K562 (cell line): ENCODE measurements at regions not wholly inside any gene's neighbourhood (a gene's known extent, or its start where the extent isn't known, plus 50 kb on each side); places are given as distances from the start of the nearest gene placed in this dataset.

Experiments
- ATAC-seq: fragments of 200-7000 bp; cut with Tn5 transposase; 3 replicates; pipeline ENCODE4 v1.9.1; 2020; ENCODE audit warnings: moderate library complexity
- BruUV-seq: library from RNA; stranded (reverse); fragments of 400-500 nt; replicated peaks from 2 replicates; lab custom pipeline; 2021; lab: Mats Ljungman, UMichigan
- CTCF ChIA-PET: fragments of 300-600 bp; formaldehyde crosslinking; extraction: SDS; loops from one replicate; lab custom pipeline; 2021; ENCODE audit warnings: low intra/inter-chr PET ratio; lab: Yijun Ruan, JAX
- POLR2A ChIA-PET: fragments of 300-600, 350-650 bp; sonication (Branson Sonifier 250); formaldehyde crosslinking; extraction: SDS; loops from one replicate; lab custom pipeline; 2021; ENCODE audit warnings: antibody characterized with exemption, inconsistent platforms; lab: Yijun Ruan, JAX
- DNase-seq, 4 experiments: peaks; one replicate each; pipeline versions ENCODE4 v3.0.0 to v3.0.0-alpha.2; 2011 to 2018; ENCODE audit warnings: low spot score in 3 of 4, mixed read lengths in 3 of 4; ENCODE audit errors: extremely low read depth in 1 of 4
- FAIRE-seq: peaks from 2 replicates; lab custom pipeline; 2011; peaks lifted over from hg19 to GRCh38; lab: Jason Lieb, UNC
- H2AFZ ChIP-seq: 2 replicates; pipeline ENCODE4 v1.6.0; 2011; ENCODE audit warnings: low read depth, low read length, control low read depth, inconsistent platforms
- H3K27ac ChIP-seq: fragments of 200-600 bp; 3 replicates; pipeline ENCODE4 v1.8.0; 2011; ENCODE audit warnings: low read depth, mild to moderate bottlenecking, control low read depth, inconsistent platforms, low read length, moderate library complexity, mixed read lengths; ENCODE audit errors: extremely low read depth
- H3K27me3 ChIP-seq, 2 experiments: fragments of 300-600 bp in 1 of 2; 2 replicates in 1 of 2; 3 replicates in 1 of 2; pipeline versions ENCODE4 v1.6.0 to v1.8.0; 2011; ENCODE audit warnings: inconsistent platforms in 2 of 2, low read length in 2 of 2, mild to moderate bottlenecking in 1 of 2, mixed read lengths in 1 of 2, moderate library complexity in 1 of 2; ENCODE audit not compliant: control insufficient read depth in 2 of 2, insufficient read depth in 2 of 2
- H3K36me3 ChIP-seq: fragments of 300-600 bp; 3 replicates; pipeline ENCODE4 v1.8.0; 2011; ENCODE audit warnings: mild to moderate bottlenecking, low read length, inconsistent platforms; ENCODE audit not compliant: control insufficient read depth, insufficient read depth
- H3K4me1 ChIP-seq, 2 experiments: fragments of 200-600 bp in 1 of 2; replicated peaks in 1 of 2; 2 replicates in 1 of 2; 3 replicates in 1 of 2; pipeline versions ENCODE4 v1.5.1 to v1.8.0; 2011; ENCODE audit warnings: inconsistent platforms in 2 of 2, low read length in 2 of 2, mild to moderate bottlenecking in 1 of 2, mixed read lengths in 1 of 2, moderate library complexity in 1 of 2; ENCODE audit not compliant: control insufficient read depth in 2 of 2, insufficient read depth in 2 of 2
- H3K4me2 ChIP-seq: 2 replicates; pipeline ENCODE4 v1.6.1; 2011; ENCODE audit warnings: low read length, control low read depth, inconsistent platforms, mixed read lengths; ENCODE audit not compliant: insufficient read depth
- H3K4me3 ChIP-seq: fragments of 200-600 bp; sonication (generic), shearing (Covaris generic); 2 replicates; pipeline ENCODE4 v1.5.1; 2016; ENCODE audit warnings: control low read depth, inconsistent platforms
- H3K79me2 ChIP-seq: fragments of 200-600 bp; 3 replicates; pipeline ENCODE4 v1.8.0; 2011; ENCODE audit warnings: low read length, inconsistent platforms; ENCODE audit not compliant: control insufficient read depth, insufficient read depth
- H3K9ac ChIP-seq, 2 experiments: 2 replicates each; pipeline versions ENCODE4 v1.6.0 to v1.6.1; 2011; ENCODE audit warnings: low read depth in 2 of 2, low read length in 2 of 2, control low read depth in 1 of 2, inconsistent platforms in 1 of 2, mild to moderate bottlenecking in 1 of 2, mixed read lengths in 1 of 2; ENCODE audit not compliant: insufficient read depth in 1 of 2
- H3K9me1 ChIP-seq: one replicate; pipeline ENCODE4 v1.6.0; 2011; ENCODE audit warnings: inconsistent platforms, mild to moderate bottlenecking, low read length, moderate library complexity; ENCODE audit not compliant: control insufficient read depth, insufficient read depth
- H3K9me3 ChIP-seq: replicated peaks from 2 replicates; pipeline ENCODE4 v1.5.1; 2011; ENCODE audit warnings: low read depth, low read length, inconsistent platforms; ENCODE audit not compliant: control insufficient read depth, insufficient read depth
- H4K20me1 ChIP-seq: replicated peaks from 2 replicates; pipeline ENCODE4 v1.6.1; 2011; ENCODE audit warnings: low read length, inconsistent platforms, mixed read lengths; ENCODE audit not compliant: control insufficient read depth, insufficient read depth
- EWSR1 ChIP-seq: fragments of 450-650 bp; IDR thresholded peaks from 2 replicates; pipeline ENCODE4 v1.6.1; 2018; ENCODE audit warnings: borderline replicate concordance, mild to moderate bottlenecking, low read depth, moderate library complexity; ENCODE audit not compliant: partially characterized antibody
- GATAD2B ChIP-seq: fragments of 450-650 bp; IDR thresholded peaks from 2 replicates; pipeline ENCODE4 v1.6.1; 2017; ENCODE audit warnings: mild to moderate bottlenecking, borderline replicate concordance
- HNRNPK ChIP-seq: fragments of 200-400 bp; formaldehyde crosslinking; IDR thresholded peaks from one replicate; pipeline ENCODE4 v1.6.1; 2018; ENCODE audit warnings: mild to moderate bottlenecking, low read depth, low read length; ENCODE audit not compliant: poor library complexity, severe bottlenecking
- MEIS2 ChIP-seq: fragments of 450-650 bp; IDR thresholded peaks from 2 replicates; pipeline ENCODE4 v1.6.1; 2014; ENCODE audit warnings: mild to moderate bottlenecking; ENCODE audit not compliant: partially characterized antibody
- MTF1 ChIP-seq: fragments of 250-450 bp; sonication (Bioruptor Pico); IDR thresholded peaks from 2 replicates; pipeline ENCODE4 v1.9.0; 2021; ENCODE audit warnings: moderate library complexity, mild to moderate bottlenecking, inconsistent platforms, borderline replicate concordance
- NR1H2 ChIP-seq: sonication (generic); formaldehyde crosslinking; IDR thresholded peaks from 2 replicates; pipeline ENCODE4 v1.4.0; 2020; ENCODE audit warnings: mild to moderate bottlenecking, missing genetic modification reagents
- SIN3A ChIP-seq, 2 experiments: fragments of 150-350 bp in 1 of 2; IDR thresholded peaks; 2 replicates each; pipeline ENCODE4 v1.6.1; 2011 to 2016; ENCODE audit warnings: borderline replicate concordance in 2 of 2, low read depth in 2 of 2, low read length in 2 of 2, mild to moderate bottlenecking in 2 of 2, moderate library complexity in 2 of 2; ENCODE audit not compliant: control insufficient read depth in 1 of 2
- ZBTB33 ChIP-seq: sonication (generic); formaldehyde crosslinking; IDR thresholded peaks from 2 replicates; pipeline ENCODE4 v1.8.1; 2023; ENCODE audit warnings: mild to moderate bottlenecking, missing genetic modification reagents
- WGBS: fragments of 100-300 bp; shearing (Covaris generic); methylation state at CpG from one replicate; pipeline ENCODE4 v1.1.6; 2016; ENCODE audit warnings: low coverage, mixed read lengths; ENCODE audit not compliant: insufficient coverage; ENCODE audit errors: missing lambda C conversion rate; 5-methylcytosine and 5-hydroxymethylcytosine counted together
- in situ Hi-C: fragments of 300-500 bp; cut with MboI; formaldehyde crosslinking; loops from 4 replicates; pipeline ENCODE4 v1.15.0; 2018; ENCODE audit warnings: inconsistent platforms, mixed read lengths
- intact Hi-C: fragments of 100-400 bp; cut with micrococcal nuclease; formaldehyde crosslinking; loops from 2 replicates; pipeline ENCODE4 v1.14.2; 2022

- Histone ChIP-seq H3K36me3 (peaks cover 10% of the 10 kb centered on the region; the same call in 1 of the 3 replicates), H3K27me3 (no peaks in the 10 kb centered on the region), H3K79me2 (peaks cover 34% of the 10 kb centered on the region), H3K4me1 (peaks cover 3 to 14% of the 10 kb centered on the region in 2 experiments; a peak in 2 of 5 replicates), H3K9ac (peak overlapping the region in 1 of 2 experiments; percentile 46; a peak in 1 of 4 replicates), H3K9me1 (no peaks in the 10 kb centered on the region)
- DNase-seq = no peak
- FAIRE-seq = no peak
- TF ChIP-seq MEIS2 (no peak), MTF1 (no peak), ZBTB33 (CRISPR knock-in tag) (peak; percentile 61; the same call in 1 of the 2 replicates), GATAD2B (no peak), HNRNPK (no peak), SIN3A (IDR thresholded peaks at IDR 0.05; ENCODE audit: borderline replicate concordance in 2 of 2, control insufficient read depth in 1 of 2, low read depth in 2 of 2, low read length in 2 of 2) (0 out of 4 replicates have a peak, but pooled peaks of 1 of the 2 experiments have one; percentile 2), NR1H2 (CRISPR knock-in tag) (no peak), EWSR1 (no peak)
- TF ChIP-seq, all 486 proteins: peak for 2
- no peaks in the 10 kb centered on the region for H3K9me3 ChIP-seq
- WGBS = 40% methylated on average over 15 of the region's 15 CpGs
- BruUV-seq = TSS peak; percentile 74
- in situ Hi-C loops (no loop called here), intact Hi-C loops (no loop called here)
- ATAC-seq = no peak
- 0 out of 2 replicates have a peak overlapping the region, but pooled peaks have one; percentile 32 for H3K4me2 ChIP-seq
- ChIA-PET POLR2A (interaction anchor here (0.7 to 2.1 kb wide), 3 partner anchors 37 to 274 kb away, joined by 3 to 12 read pairs (median 4); partner anchors contain the start of genes ZNF254 and ZNF681), CTCF (interaction anchor here (0.6 kb wide), 1 partner anchor 56 kb away, joined by 4 read pairs; no protein-coding TSS in a partner anchor)
- peak overlapping the region; percentile 84; the same call in 1 of the 2 replicates for H2AFZ ChIP-seq
- no peak overlapping the region; the same call in 2 of the 3 replicates for H3K27ac ChIP-seq
- H3K4me3 ChIP-seq = peak overlapping the region; percentile 65; the same call in 1 of the 2 replicates
- H4K20me1 ChIP-seq = no peaks in the 10 kb centered on the region
Measured at GRCh38 chr19:24032651-24033050, 54.3 kb upstream of the ZNF254 start.
